HG03558 (cell line): ENCODE measurements at regions not wholly inside any gene's neighbourhood (a gene's known extent, or its start where the extent isn't known, plus 50 kb on each side); places are given as distances from the start of the nearest gene placed in this dataset.

ENCODE experiments used
- ATAC-seq: cut with Tn5 transposase; IDR thresholded peaks from one replicate; pipeline ENCODE4 v1.9.1; 2021; ENCODE audit warnings: moderate number of reproducible peaks; ENCODE audit not compliant: unreplicated experiment; ENCODE audit errors: extremely low read depth

GRCh38 chr9:1256178-1256577 is 206.0 kb downstream of the DMRT2 start:
- no peak for ATAC-seq

GRCh38 chr9:1261266-1261665 is 211.1 kb downstream of the DMRT2 start:
- ATAC-seq = no peak

GRCh38 chr9:1261879-1262766 is 212.0 kb downstream of the DMRT2 start:
- no peak for ATAC-seq

GRCh38 chr9:1267141-1267570 is 217.0 kb downstream of the DMRT2 start:
- peak; percentile 97 for ATAC-seq

GRCh38 chr9:1267581-1267980 is 217.4 kb downstream of the DMRT2 start:
- ATAC-seq = no peak

GRCh38 chr9:1269533-1270315 is 219.6 kb downstream of the DMRT2 start:
- ATAC-seq = no peak

GRCh38 chr9:1271367-1271766 is 221.2 kb downstream of the DMRT2 start:
- no peak for ATAC-seq

GRCh38 chr9:1271786-1272185 is 221.6 kb downstream of the DMRT2 start:
- no peak for ATAC-seq

GRCh38 chr9:1272488-1272887 is 222.3 kb downstream of the DMRT2 start:
- ATAC-seq = no peak

GRCh38 chr9:1273859-1274258 is 223.7 kb downstream of the DMRT2 start:
- no peak for ATAC-seq

GRCh38 chr9:1274334-1274733 is 224.2 kb downstream of the DMRT2 start:
- ATAC-seq = no peak

- no peak for ATAC-seq
Observed at GRCh38 chr9:1276474-1276873, 226.3 kb downstream of the DMRT2 start.

GRCh38 chr9:1284727-1285126 is 234.6 kb downstream of the DMRT2 start:
- ATAC-seq = no peak

- no peak for ATAC-seq
Observed at GRCh38 chr9:1285526-1285925, 235.4 kb downstream of the DMRT2 start.

- ATAC-seq = no peak
Observed at GRCh38 chr9:1292384-1292783, 242.2 kb downstream of the DMRT2 start.

GRCh38 chr9:1294641-1295258 is 244.6 kb downstream of the DMRT2 start:
- ATAC-seq = no peak

GRCh38 chr9:1296331-1296730 is 246.2 kb downstream of the DMRT2 start:
- ATAC-seq = no peak

- ATAC-seq = no peak
Observed at GRCh38 chr9:1298046-1298445, 247.9 kb downstream of the DMRT2 start.

GRCh38 chr9:1300941-1301340 is 250.8 kb downstream of the DMRT2 start:
- no peak for ATAC-seq

GRCh38 chr9:1303932-1304331 is 253.8 kb downstream of the DMRT2 start:
- no peak for ATAC-seq

- ATAC-seq = no peak
Observed at GRCh38 chr9:1311462-1312042, 261.4 kb downstream of the DMRT2 start.
